ENCODE measurements at regions not wholly inside any gene's neighbourhood (a gene's known extent, or its start where the extent isn't known, plus 50 kb on each side); places are given as distances from the start of the nearest gene placed in this dataset.

- no peak for TF ChIP-seq CTCF (IDR thresholded peaks at IDR 0.05)
- TF ChIP-seq POLR2A (IDR thresholded peaks at IDR 0.05): no peak
Measured at GRCh38 chr5:21058289-21058688, 1070.3 kb upstream of the CDH18 start.
